A673 (cell line): ENCODE measurements at regions not wholly inside any gene's neighbourhood (a gene's known extent, or its start where the extent isn't known, plus 50 kb on each side); places are given as distances from the start of the nearest gene placed in this dataset.
A peak's percentile ranks its signal among the peaks of the same experiment; 100 is the strongest.

Experiments
- BruUV-seq: library from RNA; stranded (reverse); fragments of 400-500 nt; replicated peaks from 2 replicates; lab custom pipeline; 2021; lab: Mats Ljungman, UMichigan
- CTCF ChIA-PET: fragments of 300-600 bp; sonication (Branson Sonifier 250); formaldehyde crosslinking; loops from one replicate; lab custom pipeline; 2022; ENCODE audit warnings: antibody characterized with exemption; lab: Charles Lee
- POLR2A ChIA-PET: fragments of 300-600 bp; sonication (Branson Sonifier 250); formaldehyde crosslinking; loops from one replicate; lab custom pipeline; 2022; ENCODE audit warnings: antibody characterized with exemption; ENCODE audit not compliant: low non-redundant PET; lab: Charles Lee
- DNase-seq: peaks from one replicate; pipeline ENCODE4 v3.0.0-alpha.2; 2015; ENCODE audit warnings: low spot score
- H3K27ac ChIP-seq: fragments of 200-600 bp; sonication (generic); 2 replicates; pipeline ENCODE4 v1.5.1; 2016; ENCODE audit warnings: mixed run types, low read depth, mild to moderate bottlenecking, mixed read lengths, antibody characterized with exemption, low read length; ENCODE audit not compliant: poor library complexity, severe bottlenecking
- H3K27me3 ChIP-seq: fragments of 200-600 bp; sonication (generic); replicated peaks from 2 replicates; pipeline ENCODE4 v1.6.1; 2017; ENCODE audit warnings: mixed run types, low read depth, mild to moderate bottlenecking, mixed read lengths, antibody characterized with exemption, low read length; ENCODE audit not compliant: insufficient read depth, poor library complexity
- H3K36me3 ChIP-seq: fragments of 200-600 bp; sonication (generic); 2 replicates; pipeline ENCODE4 v1.6.1; 2016; ENCODE audit warnings: mixed run types, mild to moderate bottlenecking, mixed read lengths, antibody characterized with exemption, low read length; ENCODE audit not compliant: insufficient read depth, poor library complexity, severe bottlenecking
- H3K4me1 ChIP-seq: fragments of 200-600 bp; sonication (generic); 2 replicates; pipeline ENCODE4 v1.6.1; 2017; ENCODE audit warnings: mixed run types, mild to moderate bottlenecking, mixed read lengths, antibody characterized with exemption, low read length; ENCODE audit not compliant: insufficient read depth, poor library complexity, severe bottlenecking
- H3K4me3 ChIP-seq: fragments of 200-600 bp; sonication (generic); 2 replicates; pipeline ENCODE4 v1.5.1; 2016; ENCODE audit warnings: low read depth, mixed run types, mild to moderate bottlenecking, mixed read lengths, low read length; ENCODE audit not compliant: poor library complexity, severe bottlenecking
- H3K9me3 ChIP-seq: fragments of 200-600 bp; sonication (generic); 2 replicates; pipeline ENCODE4 v1.6.1; 2016; ENCODE audit warnings: mixed run types, low read depth, mild to moderate bottlenecking, mixed read lengths, antibody characterized with exemption, low read length; ENCODE audit not compliant: poor library complexity, severe bottlenecking
- EZH2 ChIP-seq: fragments of 200-600 bp; sonication (generic); IDR thresholded peaks from 2 replicates; pipeline ENCODE4 v1.6.1; 2017; ENCODE audit warnings: borderline replicate concordance, low read depth, mild to moderate bottlenecking, mixed read lengths, antibody characterized with exemption, low read length; ENCODE audit not compliant: poor library complexity, severe bottlenecking
- intact Hi-C: fragments of 100-400 bp; cut with micrococcal nuclease; formaldehyde crosslinking; loops from one replicate; pipeline ENCODE4 v1.10.0; 2022; ENCODE audit not compliant: unreplicated experiment
- TF ChIP-seq, protein P1 (sequence below): fragments of 300-800, 200-600 bp; sonication (generic); conservative IDR thresholded peaks from 2 replicates; pipeline ENCODE4 v1.5.1; 2017; ENCODE audit warnings: low read depth, mild to moderate bottlenecking, antibody characterized with exemption, low read length, moderate library complexity, mixed read lengths

DNA sequence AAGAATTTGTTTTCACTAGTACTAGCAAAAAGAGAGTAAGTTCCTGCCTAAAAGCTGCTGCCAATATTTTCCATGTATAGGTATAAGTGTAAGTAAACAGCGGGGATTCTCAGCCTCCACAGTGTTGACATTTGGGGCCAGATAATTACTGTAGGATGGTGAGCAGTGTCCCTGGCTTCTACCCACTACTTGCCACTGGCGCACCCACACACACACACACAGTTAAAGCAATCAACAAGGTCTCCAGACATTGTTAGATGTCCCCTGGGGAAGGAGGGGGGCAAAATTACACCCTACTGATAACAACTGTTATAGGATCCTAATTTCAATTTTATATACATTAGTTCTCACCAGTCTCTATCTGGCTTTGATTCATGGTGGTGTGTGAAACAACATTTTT, 417.0 kb upstream of the PSMD7 start:
- no peak overlapping the region for H3K27ac ChIP-seq
- H3K4me1 ChIP-seq, result no peaks in the 10 kb centered on the region
- no peaks in the 10 kb centered on the region for H3K36me3 ChIP-seq
- H3K27me3 ChIP-seq, result peaks cover 91% of the 10 kb centered on the region
- H3K9me3 ChIP-seq, result no peaks in the 10 kb centered on the region
- intact Hi-C loops, result loop anchor here (5.0 to 10.0 kb wide), 2 partner anchors 165 to 1752 kb away; no protein-coding TSS in a partner anchor
- ChIA-PET POLR2A (no interaction called here), CTCF (no interaction called here)
- BruUV-seq, result no TSS peak
- no peak overlapping the region for H3K4me3 ChIP-seq
- TF ChIP-seq EZH2, result no peak
- TF ChIP-seq, protein P1, sequence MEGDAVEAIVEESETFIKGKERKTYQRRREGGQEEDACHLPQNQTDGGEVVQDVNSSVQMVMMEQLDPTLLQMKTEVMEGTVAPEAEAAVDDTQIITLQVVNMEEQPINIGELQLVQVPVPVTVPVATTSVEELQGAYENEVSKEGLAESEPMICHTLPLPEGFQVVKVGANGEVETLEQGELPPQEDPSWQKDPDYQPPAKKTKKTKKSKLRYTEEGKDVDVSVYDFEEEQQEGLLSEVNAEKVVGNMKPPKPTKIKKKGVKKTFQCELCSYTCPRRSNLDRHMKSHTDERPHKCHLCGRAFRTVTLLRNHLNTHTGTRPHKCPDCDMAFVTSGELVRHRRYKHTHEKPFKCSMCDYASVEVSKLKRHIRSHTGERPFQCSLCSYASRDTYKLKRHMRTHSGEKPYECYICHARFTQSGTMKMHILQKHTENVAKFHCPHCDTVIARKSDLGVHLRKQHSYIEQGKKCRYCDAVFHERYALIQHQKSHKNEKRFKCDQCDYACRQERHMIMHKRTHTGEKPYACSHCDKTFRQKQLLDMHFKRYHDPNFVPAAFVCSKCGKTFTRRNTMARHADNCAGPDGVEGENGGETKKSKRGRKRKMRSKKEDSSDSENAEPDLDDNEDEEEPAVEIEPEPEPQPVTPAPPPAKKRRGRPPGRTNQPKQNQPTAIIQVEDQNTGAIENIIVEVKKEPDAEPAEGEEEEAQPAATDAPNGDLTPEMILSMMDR, result no peak
- no peak for DNase-seq

DNA sequence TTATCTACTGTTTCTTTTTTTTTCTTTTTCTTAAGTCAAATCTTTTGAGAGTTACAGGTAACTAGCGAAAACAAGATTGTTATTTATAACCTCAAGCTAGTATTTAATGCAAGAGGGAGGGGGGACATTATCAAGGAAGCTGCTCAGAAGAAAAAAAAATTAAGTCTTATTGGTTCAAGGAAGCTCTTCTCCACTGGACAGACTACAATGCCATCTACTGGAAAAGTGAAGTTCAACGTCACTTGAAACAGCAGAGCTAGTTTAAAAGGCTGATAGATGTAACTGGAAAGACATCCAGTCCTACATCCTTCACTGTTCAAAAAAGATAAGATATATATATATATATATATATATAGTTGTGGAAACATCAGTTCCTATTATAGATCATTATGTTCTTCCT, 418.0 kb upstream of the PSMD7 start:
- BruUV-seq, result no TSS peak
- ChIA-PET CTCF (interaction anchor here (0.6 to 1.2 kb wide), 8 partner anchors 78 to 1374 kb away, joined by 3 to 10 read pairs (median 5); no protein-coding TSS in a partner anchor), POLR2A (no interaction called here)
- Histone ChIP-seq H3K27me3 (peaks cover 91% of the 10 kb centered on the region), H3K36me3 (no peaks in the 10 kb centered on the region), H3K9me3 (no peaks in the 10 kb centered on the region), H3K4me3 (no peak overlapping the region), H3K4me1 (no peaks in the 10 kb centered on the region), H3K27ac (no peak overlapping the region)
- intact Hi-C loops, result loop anchor here (1.0 to 10.0 kb wide), 3 partner anchors 164 to 1751 kb away; no protein-coding TSS in a partner anchor
- TF ChIP-seq, protein P1, result peak; percentile 59
- no peak for TF ChIP-seq EZH2
- peak; percentile 65 for DNase-seq

DNA sequence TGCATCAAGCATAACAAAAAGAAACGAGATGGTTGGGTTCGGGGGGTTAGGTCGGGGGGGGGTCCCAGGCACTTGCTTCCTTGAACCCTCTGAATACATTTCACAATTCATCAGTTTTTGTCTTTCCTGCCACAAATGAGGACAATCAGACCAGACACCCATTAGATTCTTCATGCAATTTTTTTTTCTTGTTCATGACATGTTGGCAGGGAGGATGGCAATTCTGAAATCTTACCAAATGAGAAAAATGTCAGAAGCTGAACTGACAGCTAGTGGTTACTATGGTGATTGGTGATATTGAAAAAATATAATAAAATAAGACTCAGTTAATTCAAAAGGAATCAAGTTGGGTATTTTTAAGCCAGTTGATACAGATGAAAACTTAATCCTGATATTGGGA, 419.5 kb upstream of the PSMD7 start:
- Histone ChIP-seq H3K9me3 (no peaks in the 10 kb centered on the region), H3K27me3 (peaks cover 80% of the 10 kb centered on the region), H3K27ac (no peak overlapping the region), H3K36me3 (no peaks in the 10 kb centered on the region), H3K4me3 (no peak overlapping the region), H3K4me1 (no peaks in the 10 kb centered on the region)
- TF ChIP-seq, protein P1, result no peak
- TF ChIP-seq EZH2, result no peak
- BruUV-seq, result no TSS peak
- CTCF ChIA-PET, result no interaction called here
- intact Hi-C loops, result loop anchor here (5.0 to 10.0 kb wide), 2 partner anchors 162 to 1750 kb away; no protein-coding TSS in a partner anchor
- DNase-seq, result no peak
- POLR2A ChIA-PET, result no interaction called here
